Astrocyte (in vitro differentiated cells and primary cell): ENCODE measurements at regions not wholly inside any gene's neighbourhood (a gene's known extent, or its start where the extent isn't known, plus 50 kb on each side); places are given as distances from the start of the nearest gene placed in this dataset.
A peak's percentile ranks its signal among the peaks of the same experiment; 100 is the strongest.

ENCODE experiments used
- DNase-seq: peaks from one replicate; pipeline ENCODE4 v3.0.0-alpha.2; 2010; ENCODE audit warnings: low read depth
- FAIRE-seq: peaks from 2 replicates; lab custom pipeline; 2011; peaks lifted over from hg19 to GRCh38; lab: Jason Lieb, UNC
- H2AFZ ChIP-seq: 2 replicates; pipeline ENCODE4 v1.6.0; 2012; ENCODE audit warnings: low read depth, low read length, inconsistent platforms
- H3K27ac ChIP-seq: 2 replicates; pipeline ENCODE4 v1.5.1; 2011; ENCODE audit warnings: low read depth, low read length, inconsistent platforms
- H3K27me3 ChIP-seq: 2 replicates; pipeline ENCODE4 v1.6.0; 2011; ENCODE audit warnings: low read length, inconsistent platforms; ENCODE audit not compliant: insufficient read depth
- H3K36me3 ChIP-seq: 2 replicates; pipeline ENCODE4 v1.5.1; 2011; ENCODE audit warnings: low read length, inconsistent platforms; ENCODE audit not compliant: insufficient read depth
- H3K4me1 ChIP-seq: 2 replicates; pipeline ENCODE4 v1.5.1; 2011; ENCODE audit warnings: low read length, inconsistent platforms; ENCODE audit not compliant: insufficient read depth
- H3K4me2 ChIP-seq: 2 replicates; pipeline ENCODE4 v1.6.0; 2012; ENCODE audit warnings: low read length, inconsistent platforms
- H3K4me3 ChIP-seq: 2 replicates; pipeline ENCODE4 v1.5.1; 2011; ENCODE audit warnings: low read depth, mild to moderate bottlenecking, low read length, inconsistent platforms; ENCODE audit not compliant: insufficient read depth
- H3K79me2 ChIP-seq: 2 replicates; pipeline ENCODE4 v1.6.0; 2012; ENCODE audit warnings: mild to moderate bottlenecking, low read length, inconsistent platforms; ENCODE audit not compliant: insufficient read depth
- H3K9ac ChIP-seq: 2 replicates; pipeline ENCODE4 v1.6.0; 2012; ENCODE audit warnings: mild to moderate bottlenecking, low read length, inconsistent platforms
- H3K9me3 ChIP-seq: 2 replicates; pipeline ENCODE4 v1.5.1; 2012; ENCODE audit warnings: low read depth, mild to moderate bottlenecking, low read length, inconsistent platforms; ENCODE audit not compliant: insufficient read depth
- H4K20me1 ChIP-seq: 2 replicates; pipeline ENCODE4 v1.6.0; 2012; ENCODE audit warnings: low read length, inconsistent platforms; ENCODE audit not compliant: insufficient read depth
- H3K27ac Mint-ChIP-seq: one replicate; pipeline ENCODE4 v1.8.0; 2021; ENCODE audit warnings: mild to moderate bottlenecking, mixed read lengths; ENCODE audit not compliant: unreplicated experiment
- H3K27me3 Mint-ChIP-seq: one replicate; pipeline ENCODE4 v1.8.0; 2021; ENCODE audit warnings: low read depth, mixed read lengths; ENCODE audit not compliant: unreplicated experiment
- H3K36me3 Mint-ChIP-seq: one replicate; pipeline ENCODE4 v1.8.0; 2021; ENCODE audit warnings: low read depth, mixed read lengths; ENCODE audit not compliant: unreplicated experiment
- H3K4me1 Mint-ChIP-seq: one replicate; pipeline ENCODE4 v1.8.0; 2021; ENCODE audit warnings: low read depth, mixed read lengths; ENCODE audit not compliant: unreplicated experiment
- H3K4me3 Mint-ChIP-seq: one replicate; pipeline ENCODE4 v1.8.0; 2021; ENCODE audit warnings: mild to moderate bottlenecking, moderate library complexity, mixed read lengths; ENCODE audit not compliant: unreplicated experiment
- H3K9me3 Mint-ChIP-seq: one replicate; pipeline ENCODE4 v1.8.0; 2021; ENCODE audit warnings: mild to moderate bottlenecking, mixed read lengths; ENCODE audit not compliant: unreplicated experiment
- EZH2 ChIP-seq: IDR thresholded peaks from 2 replicates; pipeline ENCODE4 v1.6.1; 2012; ENCODE audit warnings: mild to moderate bottlenecking, low read length, inconsistent platforms; ENCODE audit not compliant: insufficient read depth
- TF ChIP-seq, protein P1 (sequence below): IDR thresholded peaks from 2 replicates; pipeline ENCODE4 v1.5.1; 2011; ENCODE audit warnings: low read depth, mild to moderate bottlenecking, inconsistent platforms, low read length, moderate library complexity; ENCODE audit not compliant: insufficient read depth

DNA sequence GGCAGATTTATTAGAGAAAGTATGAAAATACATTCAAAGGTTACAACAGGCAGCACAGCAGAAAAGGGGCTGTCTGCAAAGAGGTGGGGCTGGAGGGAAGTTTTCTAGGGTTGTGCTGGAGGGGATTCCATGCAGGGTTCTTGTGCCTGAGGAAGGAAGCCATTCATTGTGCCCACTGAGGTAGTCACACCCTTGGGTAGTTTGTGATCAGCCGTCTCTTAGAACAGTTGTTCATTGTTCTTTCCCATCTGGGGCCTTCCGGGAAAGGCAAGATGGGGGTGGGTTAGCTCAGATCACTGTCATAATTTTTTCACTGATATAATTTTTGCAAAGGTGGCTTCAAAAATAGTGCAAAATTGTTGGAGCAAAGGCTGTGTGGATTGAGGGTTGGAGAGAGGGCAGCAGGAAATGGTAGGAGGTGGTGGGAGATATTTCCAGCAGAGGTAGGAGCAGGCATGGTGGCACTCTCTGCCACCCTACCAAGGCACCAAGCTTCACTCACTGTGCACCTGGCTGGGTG lies 80.5 kb upstream of the GPR6 start:
- H3K9me3 ChIP-seq: no peaks in the 10 kb centered on the region
- Mint-ChIP-seq H3K9me3 (peaks cover 3% of the 10 kb centered on the region), H3K27me3 (no peaks in the 10 kb centered on the region), H3K36me3 (no peaks in the 10 kb centered on the region), H3K4me1 (peaks cover 4% of the 10 kb centered on the region), H3K27ac (no peak overlapping the region), H3K4me3 (no peak overlapping the region)
- no peaks in the 10 kb centered on the region for H3K36me3 ChIP-seq
- no peak overlapping the region for H3K9ac ChIP-seq
- H3K4me3 ChIP-seq: no peak overlapping the region
- H3K79me2 ChIP-seq: no peaks in the 10 kb centered on the region
- DNase-seq (no peak), FAIRE-seq (no peak)
- no peaks in the 10 kb centered on the region for H3K27me3 ChIP-seq
- no peaks in the 10 kb centered on the region for H4K20me1 ChIP-seq
- H3K4me2 ChIP-seq: no peak overlapping the region
- H2AFZ ChIP-seq: no peak overlapping the region
- no peaks in the 10 kb centered on the region for H3K4me1 ChIP-seq
- H3K27ac ChIP-seq: no peak overlapping the region
- TF ChIP-seq, protein P1, sequence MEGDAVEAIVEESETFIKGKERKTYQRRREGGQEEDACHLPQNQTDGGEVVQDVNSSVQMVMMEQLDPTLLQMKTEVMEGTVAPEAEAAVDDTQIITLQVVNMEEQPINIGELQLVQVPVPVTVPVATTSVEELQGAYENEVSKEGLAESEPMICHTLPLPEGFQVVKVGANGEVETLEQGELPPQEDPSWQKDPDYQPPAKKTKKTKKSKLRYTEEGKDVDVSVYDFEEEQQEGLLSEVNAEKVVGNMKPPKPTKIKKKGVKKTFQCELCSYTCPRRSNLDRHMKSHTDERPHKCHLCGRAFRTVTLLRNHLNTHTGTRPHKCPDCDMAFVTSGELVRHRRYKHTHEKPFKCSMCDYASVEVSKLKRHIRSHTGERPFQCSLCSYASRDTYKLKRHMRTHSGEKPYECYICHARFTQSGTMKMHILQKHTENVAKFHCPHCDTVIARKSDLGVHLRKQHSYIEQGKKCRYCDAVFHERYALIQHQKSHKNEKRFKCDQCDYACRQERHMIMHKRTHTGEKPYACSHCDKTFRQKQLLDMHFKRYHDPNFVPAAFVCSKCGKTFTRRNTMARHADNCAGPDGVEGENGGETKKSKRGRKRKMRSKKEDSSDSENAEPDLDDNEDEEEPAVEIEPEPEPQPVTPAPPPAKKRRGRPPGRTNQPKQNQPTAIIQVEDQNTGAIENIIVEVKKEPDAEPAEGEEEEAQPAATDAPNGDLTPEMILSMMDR: no peak
- TF ChIP-seq EZH2: no peak

- Histone ChIP-seq H2AFZ (no peak overlapping the region), H3K4me2 (no peak overlapping the region), H3K36me3 (no peaks in the 10 kb centered on the region), H3K4me3 (no peak overlapping the region), H3K79me2 (no peaks in the 10 kb centered on the region), H3K9me3 (no peaks in the 10 kb centered on the region), H3K27ac (no peak overlapping the region), H3K27me3 (no peaks in the 10 kb centered on the region), H3K9ac (no peak overlapping the region), H4K20me1 (no peaks in the 10 kb centered on the region), H3K4me1 (no peaks in the 10 kb centered on the region)
- Mint-ChIP-seq H3K4me1 (peaks cover 4% of the 10 kb centered on the region), H3K4me3 (no peak overlapping the region), H3K36me3 (no peaks in the 10 kb centered on the region), H3K27me3 (no peaks in the 10 kb centered on the region), H3K9me3 (no peaks in the 10 kb centered on the region), H3K27ac (no peak overlapping the region)
- no peak for TF ChIP-seq EZH2
- TF ChIP-seq, protein P1: no peak
- DNase-seq (peak; percentile 5), FAIRE-seq (no peak)
These were observed 76.1 kb upstream of the GPR6 start for GRCh38 chr6:109901976-109902375.

DNA sequence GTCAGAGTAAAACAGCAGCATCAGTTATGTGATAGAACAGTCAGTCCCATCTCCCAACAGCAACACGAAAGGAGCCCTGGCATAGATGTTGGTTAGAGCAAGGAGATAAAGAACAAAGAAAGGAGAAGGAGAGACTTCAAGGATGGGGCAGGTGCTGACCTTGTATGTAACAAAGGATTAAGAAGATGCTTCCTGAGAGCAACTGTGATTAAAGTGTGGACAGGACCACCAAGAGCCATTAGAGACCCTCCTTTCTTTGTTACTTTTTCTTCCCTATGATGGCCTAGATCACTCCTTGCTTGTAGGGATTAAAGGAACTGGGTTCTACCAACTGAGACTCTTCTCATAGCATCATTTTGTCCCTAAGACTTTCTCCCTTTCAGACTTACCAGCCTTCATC lies 75.2 kb upstream of the GPR6 start:
- Histone ChIP-seq H2AFZ (no peak overlapping the region), H4K20me1 (no peaks in the 10 kb centered on the region), H3K4me1 (no peaks in the 10 kb centered on the region), H3K4me2 (no peak overlapping the region), H3K9me3 (no peaks in the 10 kb centered on the region), H3K9ac (no peak overlapping the region), H3K4me3 (no peak overlapping the region), H3K27me3 (no peaks in the 10 kb centered on the region), H3K36me3 (no peaks in the 10 kb centered on the region), H3K27ac (no peak overlapping the region), H3K79me2 (no peaks in the 10 kb centered on the region)
- no peak overlapping the region for H3K27ac Mint-ChIP-seq
- no peaks in the 10 kb centered on the region for H3K9me3 Mint-ChIP-seq
- TF ChIP-seq EZH2: no peak
- TF ChIP-seq, protein P1: no peak
- peaks cover 4% of the 10 kb centered on the region for H3K4me1 Mint-ChIP-seq
- no peak overlapping the region for H3K4me3 Mint-ChIP-seq
- DNase-seq: no peak
- no peaks in the 10 kb centered on the region for H3K27me3 Mint-ChIP-seq
- no peaks in the 10 kb centered on the region for H3K36me3 Mint-ChIP-seq
- no peak for FAIRE-seq
